ENCODE measurements at regions not wholly inside any gene's neighbourhood (a gene's known extent, or its start where the extent isn't known, plus 50 kb on each side); places are given as distances from the start of the nearest gene placed in this dataset.
A peak's percentile ranks its signal among the peaks of the same experiment; 100 is the strongest.

DNA sequence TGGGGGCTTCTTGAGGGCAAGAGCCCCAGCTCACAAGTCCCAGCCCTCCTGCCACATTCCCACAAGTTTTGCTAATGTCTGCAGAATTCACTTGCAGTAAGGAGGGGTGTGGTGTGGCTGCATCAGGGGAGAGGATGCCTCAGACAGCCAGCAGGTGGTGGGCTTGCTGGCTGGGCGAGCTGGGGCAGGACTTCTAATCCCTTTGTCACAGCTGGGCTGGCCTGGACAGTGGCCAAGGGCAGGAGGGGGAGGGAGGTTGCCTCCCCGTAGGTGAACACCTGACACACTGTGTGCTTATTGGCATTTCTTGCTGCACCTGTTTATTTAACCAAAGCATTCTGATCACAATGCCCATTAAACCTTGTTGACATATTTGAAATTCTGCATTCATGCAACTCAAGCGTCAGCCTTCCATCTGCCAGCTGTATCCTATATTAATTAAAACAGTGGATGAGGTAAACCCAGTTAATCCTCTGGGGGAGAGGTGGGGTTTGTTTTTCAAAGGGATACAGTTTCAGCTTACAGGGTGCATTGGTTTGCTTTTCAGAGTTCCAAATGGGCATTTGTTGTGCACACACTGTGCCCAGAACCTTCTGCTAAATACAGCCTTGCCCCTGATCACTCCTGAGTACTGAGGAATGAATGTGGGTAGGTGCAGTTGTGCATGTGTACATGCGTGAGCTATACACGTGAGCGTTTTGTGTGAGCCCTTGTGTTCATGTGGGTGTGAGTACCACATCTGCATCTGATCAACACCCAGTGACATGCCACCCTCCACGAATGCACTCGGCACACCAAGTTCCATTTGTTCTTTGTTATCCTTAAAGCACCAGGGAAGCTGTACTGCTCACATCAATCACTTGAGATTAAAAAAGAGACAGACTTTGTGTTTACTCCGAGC is 268.7 kb downstream of the XXYLT1 start:
- Histone ChIP-seq H3K36me3 (ENCODE audit: control insufficient read depth in 1 of 2, insufficient read depth in 2 of 2, low read depth in 1 of 2, low read length in 2 of 2) (no peaks in the 10 kb centered on the region), H3K23ac (ENCODE audit: low read length in 2 of 2) (peak overlapping the region in 1 of 2 experiments; percentile 38), H3K4me2 (ENCODE audit: low read length, poor library complexity, severe bottlenecking) (no peak overlapping the region), H2BK5ac (ENCODE audit: low read depth, low read length, poor library complexity, severe bottlenecking) (no peak overlapping the region), H2BK12ac (ENCODE audit: low read length in 2 of 2) (no peak overlapping the region), H3K14ac (ENCODE audit: low read length in 2 of 2) (peak overlapping the region in 1 of 2 experiments; percentile 41), H3K27me3 (ENCODE audit: control insufficient read depth in 1 of 2, insufficient read depth in 1 of 2, low read length in 2 of 2) (peaks cover 69 to 85% of the 10 kb centered on the region in 2 experiments), H3K4ac (ENCODE audit: low read depth in 1 of 2, low read length in 2 of 2) (no peak overlapping the region), H3K27ac (ENCODE audit: low read length, poor library complexity, severe bottlenecking) (no peak overlapping the region), H4K8ac (ENCODE audit: low read length) (no peak overlapping the region), H3K18ac (ENCODE audit: low read depth in 1 of 2, low read length in 2 of 2) (no peak overlapping the region), H2AK5ac (ENCODE audit: low read length, severe bottlenecking) (no peak overlapping the region), H3K79me1 (replicated peaks; ENCODE audit: low read length, poor library complexity, severe bottlenecking) (no peaks in the 10 kb centered on the region), H4K91ac (ENCODE audit: low read length) (no peak overlapping the region), H2AFZ (ENCODE audit: low read depth, low read length) (no peak overlapping the region), H3K4me1 (ENCODE audit: control insufficient read depth, insufficient read depth, low read depth, low read length) (peaks cover 1% of the 10 kb centered on the region), H3K9ac (ENCODE audit: low read length) (peak overlapping the region; percentile 13), H2BK120ac (ENCODE audit: low read depth, low read length) (no peak overlapping the region), H3K4me3 (ENCODE audit: insufficient read depth in 1 of 2, low read depth in 1 of 2, low read length in 2 of 2) (peak overlapping the region in 1 of 2 experiments; percentile 59), H3K9me3 (ENCODE audit: control insufficient read depth, low read length) (no peaks in the 10 kb centered on the region), H2BK15ac (ENCODE audit: low read depth, poor library complexity, severe bottlenecking) (no peak overlapping the region)
- DNase-seq: peak; percentile 41
- 81% methylated on average over 8 of the region's 9 CpGs for WGBS

DNA sequence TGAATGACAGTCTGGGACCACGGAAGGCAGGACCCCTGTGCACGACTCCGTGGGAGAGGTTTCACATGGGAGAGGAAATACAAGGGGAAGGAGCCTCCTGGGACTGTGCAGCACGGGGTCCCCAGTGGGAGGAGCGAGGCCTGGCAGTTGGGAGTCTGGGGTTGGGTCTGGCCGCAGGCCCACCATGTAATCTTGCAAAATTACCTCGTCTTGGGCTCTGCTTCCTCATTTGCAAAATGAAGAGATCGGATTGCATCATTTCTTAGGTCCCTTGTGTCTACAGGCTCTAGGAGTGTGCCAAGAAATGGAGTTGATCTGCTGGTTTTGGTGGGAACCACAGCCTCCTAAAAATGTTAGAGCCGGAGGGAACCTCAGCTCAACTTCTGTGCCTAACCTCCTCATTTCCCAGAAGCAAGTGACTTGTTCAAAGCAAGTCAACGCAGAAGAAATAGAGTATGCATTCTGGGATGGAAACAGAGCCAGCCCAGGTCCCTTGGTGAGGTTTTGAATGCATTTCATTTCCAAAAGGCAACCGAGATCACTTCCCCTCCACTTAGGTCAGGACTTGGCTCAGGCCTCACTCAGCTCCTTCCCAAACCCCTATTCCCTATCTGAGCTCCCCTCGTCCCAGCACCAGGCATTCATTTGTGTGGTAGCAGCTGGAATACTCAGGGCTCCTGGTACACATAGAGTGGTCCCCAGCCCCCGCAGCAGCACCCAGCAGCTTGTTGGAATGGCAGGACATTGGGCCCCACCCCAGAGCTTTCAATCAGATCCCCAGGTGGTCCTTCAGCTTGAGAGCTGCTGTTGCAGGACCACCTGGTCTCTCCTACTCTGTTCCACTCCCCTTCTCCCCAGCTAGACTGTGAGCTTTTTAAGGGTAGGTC is 267.7 kb downstream of the XXYLT1 start:
- WGBS: 85% methylated on average over 12 of the region's 13 CpGs
- no peak overlapping the region for H3K27ac ChIP-seq (ENCODE audit: low read length, poor library complexity, severe bottlenecking)
- H2AK5ac ChIP-seq (ENCODE audit: low read length, severe bottlenecking): no peak overlapping the region

DNA sequence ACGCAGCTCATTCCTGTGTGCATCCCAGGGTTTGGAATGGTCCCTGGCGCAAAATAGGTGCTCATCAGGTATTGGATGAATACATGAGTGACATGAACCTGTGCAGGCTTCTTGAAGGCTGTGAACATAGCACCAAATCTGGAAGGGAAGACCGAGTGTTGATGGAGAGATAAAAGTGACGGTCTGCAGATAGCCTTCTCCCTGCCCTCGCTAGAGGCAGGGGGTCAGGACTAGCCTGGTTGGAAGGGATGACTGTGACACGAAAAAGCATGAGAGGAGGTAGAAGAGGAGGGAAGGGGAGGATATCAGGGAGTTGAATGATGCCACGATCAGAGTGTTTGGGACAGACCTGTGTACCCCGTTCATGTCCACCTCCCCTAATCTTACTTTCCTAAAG is 267.1 kb downstream of the XXYLT1 start:
- H2BK15ac ChIP-seq (ENCODE audit: low read depth, poor library complexity, severe bottlenecking): no peak overlapping the region
- H3K14ac ChIP-seq (ENCODE audit: low read length in 2 of 2): no peak overlapping the region
- WGBS: 65% methylated on average over 8 of the region's 8 CpGs

More for the DNA sequence above, 267.7 kb downstream of the XXYLT1 start:
- Histone ChIP-seq H4K91ac (ENCODE audit: low read length) (no peak overlapping the region), H3K18ac (ENCODE audit: low read depth in 1 of 2, low read length in 2 of 2) (peak overlapping the region in 1 of 2 experiments; percentile 41), H3K27me3 (ENCODE audit: control insufficient read depth in 1 of 2, insufficient read depth in 1 of 2, low read length in 2 of 2) (peaks cover 78 to 92% of the 10 kb centered on the region in 2 experiments), H2AFZ (ENCODE audit: low read depth, low read length) (no peak overlapping the region), H2BK15ac (ENCODE audit: low read depth, poor library complexity, severe bottlenecking) (no peak overlapping the region), H2BK12ac (ENCODE audit: low read length in 2 of 2) (no peak overlapping the region), H3K4me2 (ENCODE audit: low read length, poor library complexity, severe bottlenecking) (no peak overlapping the region), H3K4ac (ENCODE audit: low read depth in 1 of 2, low read length in 2 of 2) (no peak overlapping the region), H3K36me3 (ENCODE audit: control insufficient read depth in 1 of 2, insufficient read depth in 2 of 2, low read depth in 1 of 2, low read length in 2 of 2) (no peaks in the 10 kb centered on the region), H3K14ac (ENCODE audit: low read length in 2 of 2) (no peak overlapping the region), H3K4me3 (ENCODE audit: insufficient read depth in 1 of 2, low read depth in 1 of 2, low read length in 2 of 2) (peak overlapping the region in 1 of 2 experiments; percentile 59), H4K8ac (ENCODE audit: low read length) (no peak overlapping the region), H2BK120ac (ENCODE audit: low read depth, low read length) (no peak overlapping the region), H3K79me1 (replicated peaks; ENCODE audit: low read length, poor library complexity, severe bottlenecking) (no peaks in the 10 kb centered on the region), H3K4me1 (ENCODE audit: control insufficient read depth, insufficient read depth, low read depth, low read length) (peaks cover 1% of the 10 kb centered on the region), H3K9me3 (ENCODE audit: control insufficient read depth, low read length) (no peaks in the 10 kb centered on the region), H3K9ac (ENCODE audit: low read length) (peak overlapping the region; percentile 13), H2BK5ac (ENCODE audit: low read depth, low read length, poor library complexity, severe bottlenecking) (no peak overlapping the region), H3K23ac (ENCODE audit: low read length in 2 of 2) (no peak overlapping the region)
- no peak for DNase-seq

More for the DNA sequence above, 267.1 kb downstream of the XXYLT1 start:
- H3K4me1 ChIP-seq (ENCODE audit: control insufficient read depth, insufficient read depth, low read depth, low read length): peaks cover 1% of the 10 kb centered on the region
- H2AK5ac ChIP-seq (ENCODE audit: low read length, severe bottlenecking): no peak overlapping the region
- H3K36me3 ChIP-seq (ENCODE audit: control insufficient read depth in 1 of 2, insufficient read depth in 2 of 2, low read depth in 1 of 2, low read length in 2 of 2): no peaks in the 10 kb centered on the region
- H2BK12ac ChIP-seq (ENCODE audit: low read length in 2 of 2): no peak overlapping the region
- H3K23ac ChIP-seq (ENCODE audit: low read length in 2 of 2): no peak overlapping the region
- no peak overlapping the region for H3K27ac ChIP-seq (ENCODE audit: low read length, poor library complexity, severe bottlenecking)
- no peaks in the 10 kb centered on the region for H3K9me3 ChIP-seq (ENCODE audit: control insufficient read depth, low read length)
- no peak overlapping the region for H3K4me2 ChIP-seq (ENCODE audit: low read length, poor library complexity, severe bottlenecking)
- no peak overlapping the region for H2AFZ ChIP-seq (ENCODE audit: low read depth, low read length)
- H4K91ac ChIP-seq (ENCODE audit: low read length): no peak overlapping the region
- no peaks in the 10 kb centered on the region for H3K79me1 ChIP-seq (replicated peaks; ENCODE audit: low read length, poor library complexity, severe bottlenecking)
- no peak overlapping the region for H2BK5ac ChIP-seq (ENCODE audit: low read depth, low read length, poor library complexity, severe bottlenecking)
- no peak overlapping the region for H2BK120ac ChIP-seq (ENCODE audit: low read depth, low read length)
- no peak overlapping the region for H3K4me3 ChIP-seq (ENCODE audit: insufficient read depth in 1 of 2, low read depth in 1 of 2, low read length in 2 of 2)
- no peak overlapping the region for H3K4ac ChIP-seq (ENCODE audit: low read depth in 1 of 2, low read length in 2 of 2)
- no peak overlapping the region for H3K9ac ChIP-seq (ENCODE audit: low read length)
- H3K18ac ChIP-seq (ENCODE audit: low read depth in 1 of 2, low read length in 2 of 2): peak overlapping the region in 1 of 2 experiments; percentile 41
- peaks cover 79 to 90% of the 10 kb centered on the region in 2 experiments for H3K27me3 ChIP-seq (ENCODE audit: control insufficient read depth in 1 of 2, insufficient read depth in 1 of 2, low read length in 2 of 2)
- no peak overlapping the region for H4K8ac ChIP-seq (ENCODE audit: low read length)
- DNase-seq: no peak

Data from mesenchymal stem cell (in vitro differentiated cells and primary cell).